T47D (cell line): ENCODE measurements at regions not wholly inside any gene's neighbourhood (a gene's known extent, or its start where the extent isn't known, plus 50 kb on each side); places are given as distances from the start of the nearest gene placed in this dataset.

Source experiments
- DNase-seq, 2 experiments: peaks; one replicate each; pipeline versions ENCODE4 v3.0.0 to v3.0.0-alpha.2; 2011 to 2012; ENCODE audit warnings: low read depth in 1 of 2, low spot score in 1 of 2
- JUND ChIP-seq: IDR thresholded peaks from 2 replicates; pipeline ENCODE4 v1.6.1; 2012; ENCODE audit warnings: low read depth
- in situ Hi-C: cut with HindIII; loops from 2 replicates; pipeline ENCODE4 v1.10.0; 2016; ENCODE audit warnings: low sequenced_read_pairs, low pct_unique_long_range_greater_than_20kb

DNA sequence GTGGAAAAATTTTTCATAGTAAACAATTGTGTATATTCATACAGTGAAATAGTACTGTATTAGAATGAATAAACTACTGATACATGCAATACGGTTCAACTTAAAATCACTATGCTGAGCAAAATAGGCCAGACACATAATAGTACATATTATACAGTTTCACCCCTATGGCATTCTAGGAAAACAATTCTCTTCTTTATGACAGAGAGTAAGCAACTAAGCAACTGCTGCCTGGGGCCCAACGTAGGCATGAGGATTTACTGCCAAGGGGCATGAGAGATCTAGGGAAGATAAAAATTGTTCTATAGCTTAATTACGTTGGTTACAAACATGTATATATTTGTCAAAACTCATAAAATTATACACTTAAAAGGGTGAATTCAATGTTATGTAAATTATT, 180.2 kb downstream of the DRD1 start:
- TF ChIP-seq JUND = no peak
- in situ Hi-C loops = no loop called here
- no peak for DNase-seq

DNA sequence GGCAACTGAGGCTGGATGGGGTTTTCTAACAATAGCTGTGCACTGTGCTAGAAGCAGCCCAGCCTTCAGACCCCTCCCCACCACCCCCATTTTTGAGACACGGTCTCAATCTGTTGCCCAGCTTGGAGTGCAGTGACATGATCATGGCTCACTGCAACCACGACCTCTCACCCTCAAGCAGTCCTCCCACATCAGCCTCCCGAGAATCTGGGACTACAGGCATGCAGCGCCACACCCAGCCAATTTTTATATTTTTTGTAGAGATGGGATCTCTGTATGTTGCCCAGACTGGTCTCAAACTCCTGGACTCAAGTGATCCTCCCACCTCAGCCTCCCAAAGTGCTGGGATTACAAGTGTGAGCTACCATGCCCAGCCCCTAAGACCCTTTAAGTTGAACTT, 182.5 kb downstream of the DRD1 start:
- TF ChIP-seq JUND = no peak
- in situ Hi-C loops = no loop called here
- no peak for DNase-seq

DNA sequence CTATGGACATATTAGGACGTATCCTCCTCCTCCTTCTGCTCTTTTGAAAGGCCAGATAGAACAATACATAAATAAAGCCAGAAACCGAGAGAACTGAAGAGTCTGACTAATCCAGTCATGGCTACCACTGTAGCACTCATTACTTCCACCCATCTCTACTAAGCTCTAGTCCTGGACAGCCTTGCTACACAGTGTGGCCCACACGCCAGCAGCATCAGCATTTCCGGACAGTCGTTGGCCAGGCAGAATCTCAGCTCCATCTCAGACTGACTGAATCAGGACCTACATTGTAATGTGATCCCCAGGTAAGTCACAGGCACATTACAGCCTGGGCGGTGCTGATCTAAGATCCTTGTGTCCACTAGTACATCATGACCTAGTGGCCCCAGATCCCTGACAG, 182.9 kb downstream of the DRD1 start:
- DNase-seq = no peak
- no peak for TF ChIP-seq JUND
- in situ Hi-C loops = no loop called here

DNA sequence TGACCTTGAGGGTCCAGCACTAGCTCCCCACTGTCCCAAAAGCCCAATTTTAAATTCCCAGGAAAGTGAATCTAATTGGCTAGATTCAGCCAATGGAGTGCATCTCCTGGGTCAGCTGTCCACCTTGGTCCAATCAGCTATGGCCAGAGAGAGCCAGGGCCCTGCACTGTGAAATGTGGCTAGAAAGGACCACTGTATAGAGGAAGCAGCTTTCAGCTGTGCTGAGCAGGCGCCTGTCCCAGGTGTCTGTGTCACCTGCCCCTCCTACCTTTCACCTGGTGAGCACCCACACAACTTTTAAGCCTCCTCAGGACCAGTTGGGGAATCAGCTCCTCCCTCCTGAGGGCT, 186.2 kb downstream of the DRD1 start:
- TF ChIP-seq JUND = no peak
- DNase-seq = no peak
- in situ Hi-C loops = no loop called here

DNA sequence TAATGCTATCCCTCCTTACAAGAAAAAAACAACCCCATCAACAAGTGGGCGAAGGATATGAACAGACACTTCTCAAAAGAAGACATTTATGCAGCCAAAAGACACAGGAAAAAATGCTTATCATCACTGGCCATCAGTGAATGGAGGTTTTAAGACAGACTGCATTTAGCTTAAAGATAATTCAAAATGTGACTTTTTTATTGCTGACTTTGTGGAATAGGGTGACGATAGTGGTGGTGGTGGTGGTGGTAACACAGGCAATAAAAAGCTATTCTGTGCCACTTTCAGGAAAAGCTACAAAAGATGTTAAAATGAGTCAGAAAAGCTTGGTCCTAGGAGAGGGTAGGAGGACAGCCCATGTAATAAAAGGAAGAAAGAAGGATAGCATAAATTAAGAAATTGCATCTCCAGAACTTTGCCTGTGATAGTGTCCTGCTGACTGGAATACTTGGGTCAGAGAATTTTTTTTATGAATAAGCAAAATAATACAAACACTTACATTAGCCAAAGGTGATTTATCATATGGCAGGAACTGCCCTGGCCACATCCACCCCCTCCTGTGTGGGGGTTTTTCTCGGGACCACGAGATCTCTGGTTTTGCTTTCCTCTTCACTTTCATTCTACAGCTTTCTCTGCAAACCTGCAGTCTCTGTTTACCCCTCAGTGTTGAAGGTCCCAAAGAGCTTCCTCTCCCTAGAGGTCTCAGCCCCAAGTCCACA, 186.7 kb downstream of the DRD1 start:
- in situ Hi-C loops = no loop called here
- no peak for DNase-seq
- TF ChIP-seq JUND = no peak

DNA sequence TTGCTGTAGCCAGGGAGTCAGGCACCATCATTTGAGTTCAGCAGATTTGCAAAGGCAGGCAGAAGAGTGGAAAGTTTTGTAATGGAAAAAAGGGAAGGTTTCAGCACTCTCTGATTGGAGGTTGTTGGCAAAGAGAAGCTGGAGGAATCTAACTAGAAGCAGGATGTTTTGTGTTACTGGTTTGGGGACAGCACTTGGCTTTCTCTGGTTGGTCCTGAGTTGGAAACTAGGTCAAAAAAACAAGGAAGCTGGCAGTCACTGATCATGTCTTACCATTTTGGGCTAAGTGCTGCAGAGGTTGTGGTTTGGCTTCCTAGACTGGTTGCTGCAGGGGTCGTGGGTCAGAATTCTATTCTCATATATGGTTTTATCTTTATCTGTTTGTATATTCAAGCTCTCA, 189.8 kb downstream of the DRD1 start:
- TF ChIP-seq JUND = no peak
- in situ Hi-C loops = no loop called here
- no peak for DNase-seq

DNA sequence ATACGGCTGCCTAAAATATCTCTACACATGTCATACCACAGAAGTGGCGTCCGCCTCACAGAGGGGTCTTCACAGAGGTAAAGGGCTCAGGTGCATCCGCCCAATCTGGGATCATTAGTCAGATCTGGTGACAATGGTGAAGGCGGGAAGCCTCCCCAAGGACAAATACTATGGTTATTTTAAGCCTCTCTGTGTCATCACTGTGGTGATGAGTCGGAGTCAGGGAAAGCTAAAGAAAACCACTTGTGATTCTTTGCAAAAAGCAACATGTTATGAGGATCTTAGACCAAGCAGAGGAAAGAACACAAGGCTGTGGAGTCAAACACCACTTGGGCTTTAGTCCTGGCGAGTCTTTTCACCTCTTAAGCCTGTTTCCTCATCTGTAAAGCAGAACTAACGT, 190.4 kb downstream of the DRD1 start:
- TF ChIP-seq JUND = no peak
- in situ Hi-C loops = no loop called here
- DNase-seq = no peak

DNA sequence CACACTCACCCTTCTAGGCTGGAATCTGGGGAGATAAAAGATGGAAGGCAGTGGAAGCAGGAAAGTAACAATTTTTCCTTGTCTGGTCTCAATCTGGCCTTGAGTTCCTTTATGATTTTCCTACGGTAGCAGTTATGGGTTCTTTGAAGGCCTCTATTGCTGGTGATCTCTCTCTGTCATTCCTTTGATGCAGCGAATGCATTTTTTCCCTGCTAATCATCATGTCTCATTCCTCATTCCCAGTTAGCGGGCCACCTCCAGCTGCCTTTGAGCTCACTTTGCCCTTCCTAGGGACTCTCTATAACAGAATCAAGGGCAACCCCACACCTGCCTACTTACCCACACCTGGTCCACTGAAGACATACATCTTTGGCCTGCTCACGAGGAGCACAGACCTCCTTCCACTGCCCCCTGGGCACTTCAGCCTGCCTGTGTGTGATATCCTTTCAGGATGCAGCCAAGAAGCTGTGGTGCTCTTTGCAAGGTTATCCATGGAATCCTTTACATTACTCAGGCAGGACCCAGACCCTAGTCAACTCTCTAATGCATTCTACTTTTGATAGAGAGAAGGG, 191.7 kb downstream of the DRD1 start:
- no peak for DNase-seq
- in situ Hi-C loops = no loop called here
- TF ChIP-seq JUND = no peak

DNA sequence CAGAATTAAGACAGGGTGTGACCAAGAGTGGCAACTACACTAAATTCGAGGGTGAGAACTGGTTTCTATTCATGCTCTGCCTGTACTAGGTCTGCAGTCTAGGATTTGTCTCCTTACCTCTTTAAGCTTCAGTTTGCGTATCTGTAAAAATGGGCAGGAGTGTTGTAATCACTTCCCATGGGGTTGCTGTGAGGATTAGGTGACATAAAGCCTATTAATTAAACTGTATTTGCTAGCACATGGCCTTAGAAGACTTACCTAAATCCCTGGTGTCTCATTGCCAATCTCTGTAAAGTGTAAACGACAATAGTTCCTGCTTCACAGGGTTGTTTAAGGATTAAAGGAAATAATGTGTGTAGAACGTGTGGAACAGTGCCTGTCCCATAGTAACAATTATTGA, 193.6 kb downstream of the DRD1 start:
- DNase-seq = no peak
- in situ Hi-C loops = no loop called here
- TF ChIP-seq JUND = no peak

DNA sequence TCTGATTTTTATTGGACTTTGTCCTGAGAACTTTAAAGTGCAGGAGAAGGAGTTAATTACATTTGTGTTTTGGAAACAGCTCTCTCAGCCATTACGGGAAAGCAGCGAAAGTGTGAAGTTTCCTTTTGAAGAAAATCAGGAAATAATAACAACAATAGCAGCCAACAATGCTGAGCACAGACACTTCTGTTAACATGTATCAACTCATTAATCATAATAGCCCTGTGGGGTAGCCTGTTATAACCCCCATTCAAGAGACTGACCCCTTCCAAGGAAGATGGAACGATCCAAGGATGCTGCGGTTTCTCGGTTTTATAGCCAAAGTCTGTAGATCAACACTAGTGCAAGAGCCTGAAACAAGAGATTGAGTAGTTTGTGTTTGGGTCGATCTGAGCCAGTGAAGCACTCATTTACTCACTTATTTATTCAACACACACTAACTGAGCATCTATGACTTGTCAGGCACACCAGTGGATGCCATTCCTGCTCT, 195.5 kb downstream of the DRD1 start:
- in situ Hi-C loops = no loop called here
- no peak for DNase-seq
- no peak for TF ChIP-seq JUND

DNA sequence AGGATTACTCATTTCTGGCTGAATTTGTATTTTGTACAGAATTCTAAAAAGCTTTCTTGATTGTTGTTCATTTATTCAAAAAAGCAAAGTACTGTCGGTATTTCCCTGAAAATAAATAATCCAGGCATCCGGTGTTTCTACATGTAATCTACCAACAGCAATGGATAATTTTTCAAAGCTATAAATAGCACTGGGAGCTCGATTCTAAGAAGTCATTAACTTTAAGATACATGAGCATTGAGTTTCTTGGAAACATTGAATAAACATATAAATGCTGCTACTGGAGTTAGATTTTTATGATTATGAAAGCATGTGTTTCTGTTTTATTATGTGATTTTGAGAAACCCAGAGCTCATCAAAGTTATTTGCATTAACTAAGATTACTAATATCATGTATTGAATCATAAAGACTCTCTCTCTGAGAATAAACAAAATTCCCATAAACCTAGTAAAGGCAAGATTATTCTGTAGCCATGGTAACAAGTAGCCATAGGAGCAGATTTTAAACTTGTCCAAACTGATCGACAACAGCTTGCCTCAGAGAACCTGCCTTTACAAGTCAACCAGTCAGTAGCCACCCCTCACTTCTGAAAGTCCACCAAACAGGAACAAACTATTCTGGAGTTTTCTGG, 197.0 kb downstream of the DRD1 start:
- no peak for DNase-seq
- no peak for TF ChIP-seq JUND
- in situ Hi-C loops = no loop called here

DNA sequence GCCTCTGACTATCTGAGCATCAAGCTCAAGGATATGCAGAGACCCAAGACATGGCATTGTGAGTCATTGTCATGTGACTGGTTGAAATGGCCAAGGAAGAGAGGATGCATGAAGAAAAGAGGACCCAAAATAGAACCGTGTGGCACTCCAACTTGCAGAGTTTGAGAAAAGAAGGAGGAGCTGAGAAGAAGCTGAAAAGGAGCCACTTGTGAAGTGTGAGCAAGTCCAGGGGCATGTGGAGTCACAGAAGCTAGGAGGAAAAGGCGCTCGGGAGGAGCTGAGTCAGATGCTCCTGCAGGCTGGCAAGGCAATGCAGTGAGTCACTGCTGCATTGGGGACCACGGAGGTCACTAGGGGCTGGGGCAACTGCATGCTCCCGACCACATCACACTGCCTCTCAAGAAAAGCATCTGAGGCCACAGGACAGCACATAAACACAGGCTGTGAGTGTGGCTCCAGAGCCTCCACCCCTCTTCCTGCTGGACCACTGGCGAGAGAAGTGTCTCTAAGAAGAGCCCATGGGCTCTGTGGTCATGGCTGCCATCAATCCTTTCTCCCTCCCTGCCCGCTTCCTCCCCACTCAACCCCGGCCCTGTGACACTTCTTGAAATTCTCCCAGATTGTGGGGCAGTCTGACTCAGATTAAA, 197.6 kb downstream of the DRD1 start:
- in situ Hi-C loops = no loop called here
- no peak for DNase-seq
- TF ChIP-seq JUND = no peak

DNA sequence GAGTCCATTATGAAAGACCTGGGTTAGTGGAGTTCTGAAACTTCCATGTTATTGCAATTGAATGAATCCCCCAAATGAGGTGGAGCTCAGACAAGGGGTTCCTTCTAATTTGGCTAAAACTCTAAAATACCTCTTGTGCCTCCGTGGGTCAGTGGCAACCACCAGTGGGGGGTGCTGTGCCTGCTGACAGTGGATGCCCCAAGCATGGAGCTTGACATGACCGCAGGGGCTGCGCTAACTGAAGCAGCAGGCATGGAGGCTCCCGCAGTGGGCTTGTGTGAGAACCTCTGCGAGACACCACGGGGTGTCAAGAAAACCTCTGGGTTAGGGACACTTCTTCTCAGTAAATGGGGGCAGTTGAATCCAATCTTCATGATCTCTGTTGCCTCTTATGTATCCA, 200.5 kb downstream of the DRD1 start:
- no peak for DNase-seq
- in situ Hi-C loops = no loop called here
- no peak for TF ChIP-seq JUND

DNA sequence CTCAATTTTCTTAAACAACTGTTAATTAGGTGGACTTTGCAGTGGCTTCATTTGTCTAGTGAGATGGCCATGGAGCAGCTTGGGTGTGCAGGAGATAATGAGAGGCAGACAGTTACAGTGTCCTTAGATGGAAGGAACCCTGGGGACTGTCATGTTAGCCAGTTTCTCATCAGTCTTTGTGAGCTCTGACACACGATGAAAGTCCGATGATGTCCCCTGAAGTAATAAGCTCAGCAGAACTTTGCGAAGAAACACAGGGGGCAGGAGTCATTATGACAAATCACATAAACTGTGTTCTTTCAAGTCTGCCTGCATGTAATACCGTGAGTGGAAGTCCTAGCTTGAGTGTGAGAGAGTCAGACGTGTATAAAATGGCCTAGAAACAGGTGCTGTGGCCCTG, 201.8 kb downstream of the DRD1 start:
- TF ChIP-seq JUND = no peak

More for the DNA sequence above, 201.8 kb downstream of the DRD1 start:
- in situ Hi-C loops = no loop called here
- no peak for DNase-seq
